Colon (tissue), 2 donors: ENCODE measurements at regions not wholly inside any gene's neighbourhood (a gene's known extent, or its start where the extent isn't known, plus 50 kb on each side); places are given as distances from the start of the nearest gene placed in this dataset.

Experiments
- FAIRE-seq: peaks from 2 replicates; lab custom pipeline; 2012; peaks lifted over from hg19 to GRCh38; lab: Jason Lieb, UNC
- donor health status: control.
- donor health status: control.

GRCh38 chr1:87565861-87566260 is 237.2 kb downstream of the LMO4 start:
- no peak for FAIRE-seq

- FAIRE-seq, result no peak
Measured at GRCh38 chr1:87568005-87568404, 239.3 kb downstream of the LMO4 start.

GRCh38 chr1:87568911-87569310 is 240.2 kb downstream of the LMO4 start:
- no peak for FAIRE-seq

GRCh38 chr1:87572008-87572407 is 243.3 kb downstream of the LMO4 start:
- no peak for FAIRE-seq

- FAIRE-seq, result no peak
Measured at GRCh38 chr1:87572891-87573290, 244.2 kb downstream of the LMO4 start.

GRCh38 chr1:87575528-87575927 is 246.8 kb downstream of the LMO4 start:
- FAIRE-seq, result no peak

GRCh38 chr1:87578464-87578863 is 249.8 kb downstream of the LMO4 start:
- FAIRE-seq, result no peak

- no peak for FAIRE-seq
Measured at GRCh38 chr1:87583459-87583858, 254.8 kb downstream of the LMO4 start.

- peak; percentile 57 for FAIRE-seq
Measured at GRCh38 chr1:87584586-87584985, 255.9 kb downstream of the LMO4 start.

GRCh38 chr1:87586501-87586900 is 257.8 kb downstream of the LMO4 start:
- FAIRE-seq, result no peak

- FAIRE-seq, result no peak
Measured at GRCh38 chr1:87588495-87588894, 259.8 kb downstream of the LMO4 start.

- no peak for FAIRE-seq
Measured at GRCh38 chr1:87591492-87591891, 262.8 kb downstream of the LMO4 start.

- FAIRE-seq, result no peak
Measured at GRCh38 chr1:87592156-87592555, 263.5 kb downstream of the LMO4 start.

- FAIRE-seq, result no peak
Measured at GRCh38 chr1:87594736-87595383, 266.2 kb downstream of the LMO4 start.

GRCh38 chr1:87595384-87595781 is 266.7 kb downstream of the LMO4 start:
- FAIRE-seq, result no peak

GRCh38 chr1:87598429-87598828 is 269.7 kb downstream of the LMO4 start:
- no peak for FAIRE-seq

GRCh38 chr1:87599569-87599968 is 270.9 kb downstream of the LMO4 start:
- no peak for FAIRE-seq

GRCh38 chr1:87600055-87600850 is 271.6 kb downstream of the LMO4 start:
- FAIRE-seq, result no peak

- FAIRE-seq, result no peak
Measured at GRCh38 chr1:87600854-87601253, 272.2 kb downstream of the LMO4 start.

- FAIRE-seq, result no peak
Measured at GRCh38 chr1:87603626-87604025, 274.9 kb downstream of the LMO4 start.

GRCh38 chr1:87612956-87613355 is 284.3 kb downstream of the LMO4 start:
- no peak for FAIRE-seq

- FAIRE-seq, result no peak
Measured at GRCh38 chr1:87615491-87615890, 286.8 kb downstream of the LMO4 start.

- FAIRE-seq, result no peak
Measured at GRCh38 chr1:87615901-87616300, 287.2 kb downstream of the LMO4 start.

- no peak for FAIRE-seq
Measured at GRCh38 chr1:87620807-87621206, 292.1 kb downstream of the LMO4 start.
